Vagina (tissue), 2 donors: ENCODE measurements at regions not wholly inside any gene's neighbourhood (a gene's known extent, or its start where the extent isn't known, plus 50 kb on each side); places are given as distances from the start of the nearest gene placed in this dataset.

Experiments used
- CTCF ChIP-seq, 3 experiments: fragments of 450-650 bp in 2 of 3; fragments of 200-600 bp in 1 of 3; sonication (generic) in 1 of 3; IDR thresholded peaks; one replicate each; pipeline ENCODE4 v1.5.1; 2017 to 2019; ENCODE audit warnings: antibody characterized with exemption in 3 of 3, mild to moderate bottlenecking in 2 of 3, moderate library complexity in 2 of 3
- POLR2A ChIP-seq, 2 donors: fragments of 450-650 bp; IDR thresholded peaks; one replicate each; pipeline ENCODE4 v1.6.1; 2017; ENCODE audit warnings: antibody characterized with exemption in 2 of 2, mild to moderate bottlenecking in 2 of 2, moderate library complexity in 2 of 2
- POLR2AphosphoS5 ChIP-seq, 2 donors: sonication (generic); formaldehyde crosslinking; IDR thresholded peaks; one replicate each; pipeline ENCODE4 v1.9.0; 2017; ENCODE audit warnings: antibody characterized with exemption in 2 of 2, mild to moderate bottlenecking in 2 of 2, low read depth in 1 of 2; ENCODE audit not compliant: insufficient read depth in 1 of 2

GRCh38 chr6:135576055-135576454 lies 78.5 kb upstream of the AHI1 start:
- TF ChIP-seq POLR2AphosphoS5 (IDR thresholded peaks at IDR 0.05; ENCODE audit: insufficient read depth in 1 of 2, low read depth in 1 of 2) (no peak), CTCF (IDR thresholded peaks at IDR 0.05) (no peak), POLR2A (IDR thresholded peaks at IDR 0.05) (no peak)
